Adrenal gland (tissue), 5 donors: ENCODE measurements at regions not wholly inside any gene's neighbourhood (a gene's known extent, or its start where the extent isn't known, plus 50 kb on each side); places are given as distances from the start of the nearest gene placed in this dataset.

Source experiments
- POLR2A ChIP-seq, 2 donors: fragments of 450-650 bp; IDR thresholded peaks; one replicate each; pipeline ENCODE4 v1.6.1; 2017; ENCODE audit warnings: antibody characterized with exemption in 2 of 2, mild to moderate bottlenecking in 2 of 2, moderate library complexity in 1 of 2
- TF ChIP-seq, protein P1 (sequence below), 6 experiments: fragments of 450-650 bp in 4 of 6; fragments of 200-600 bp in 2 of 6; sonication (generic) in 1 of 6; IDR thresholded peaks; 1 replicate in 5 of 6; 2 replicates in 1 of 6; pipeline versions ENCODE4 v1.5.1 to v1.8.0; 2016 to 2021; ENCODE audit warnings: antibody characterized with exemption in 6 of 6, mild to moderate bottlenecking in 2 of 6, moderate library complexity in 1 of 6
- donor health status: DM: no; HTN: no; CAD: no.

GRCh38 chr3:30426293-30426993, 180.0 kb upstream of the TGFBR2 start:
- TF ChIP-seq, protein P1, sequence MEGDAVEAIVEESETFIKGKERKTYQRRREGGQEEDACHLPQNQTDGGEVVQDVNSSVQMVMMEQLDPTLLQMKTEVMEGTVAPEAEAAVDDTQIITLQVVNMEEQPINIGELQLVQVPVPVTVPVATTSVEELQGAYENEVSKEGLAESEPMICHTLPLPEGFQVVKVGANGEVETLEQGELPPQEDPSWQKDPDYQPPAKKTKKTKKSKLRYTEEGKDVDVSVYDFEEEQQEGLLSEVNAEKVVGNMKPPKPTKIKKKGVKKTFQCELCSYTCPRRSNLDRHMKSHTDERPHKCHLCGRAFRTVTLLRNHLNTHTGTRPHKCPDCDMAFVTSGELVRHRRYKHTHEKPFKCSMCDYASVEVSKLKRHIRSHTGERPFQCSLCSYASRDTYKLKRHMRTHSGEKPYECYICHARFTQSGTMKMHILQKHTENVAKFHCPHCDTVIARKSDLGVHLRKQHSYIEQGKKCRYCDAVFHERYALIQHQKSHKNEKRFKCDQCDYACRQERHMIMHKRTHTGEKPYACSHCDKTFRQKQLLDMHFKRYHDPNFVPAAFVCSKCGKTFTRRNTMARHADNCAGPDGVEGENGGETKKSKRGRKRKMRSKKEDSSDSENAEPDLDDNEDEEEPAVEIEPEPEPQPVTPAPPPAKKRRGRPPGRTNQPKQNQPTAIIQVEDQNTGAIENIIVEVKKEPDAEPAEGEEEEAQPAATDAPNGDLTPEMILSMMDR (IDR thresholded peaks at IDR 0.05) = no peak
- TF ChIP-seq POLR2A (IDR thresholded peaks at IDR 0.05) = no peak
